Thymus (tissue), 11 donors: ENCODE measurements at regions not wholly inside any gene's neighbourhood (a gene's known extent, or its start where the extent isn't known, plus 50 kb on each side); places are given as distances from the start of the nearest gene placed in this dataset.
A peak's percentile ranks its signal among the peaks of the same experiment; 100 is the strongest.

Experiments
- DNase-seq, 9 donors: peaks; one replicate each; pipeline ENCODE4 v3.0.0-alpha.2; 2013; ENCODE audit warnings: low spot score in 9 of 9, low read depth in 6 of 9, missing footprints in 1 of 9
- H3K27ac ChIP-seq, 2 donors: one replicate each; pipeline ENCODE4 v1.5.1; 2013; ENCODE audit warnings: control low read depth in 1 of 2, low read depth in 1 of 2, low read length in 1 of 2, mild to moderate bottlenecking in 1 of 2, moderate library complexity in 1 of 2
- H3K27me3 ChIP-seq, 2 donors: one replicate each; pipeline ENCODE4 v1.5.1; 2013; ENCODE audit warnings: low read length in 1 of 2; ENCODE audit not compliant: control insufficient read depth in 2 of 2, insufficient read depth in 1 of 2
- H3K36me3 ChIP-seq, 2 donors: one replicate each; pipeline ENCODE4 v1.5.1; 2013; ENCODE audit warnings: low read length in 1 of 2, mild to moderate bottlenecking in 1 of 2, moderate library complexity in 1 of 2; ENCODE audit not compliant: control insufficient read depth in 2 of 2, insufficient read depth in 2 of 2
- H3K4me1 ChIP-seq, 2 donors: one replicate each; pipeline ENCODE4 v1.5.1; 2013; ENCODE audit warnings: low read length in 2 of 2; ENCODE audit not compliant: control insufficient read depth in 2 of 2, insufficient read depth in 2 of 2
- H3K4me3 ChIP-seq, 2 donors: one replicate each; pipeline ENCODE4 v1.5.1; 2013; ENCODE audit warnings: low read length in 2 of 2, control low read depth in 1 of 2, mild to moderate bottlenecking in 1 of 2
- H3K9me3 ChIP-seq, 2 donors: one replicate each; pipeline ENCODE4 v1.5.1; 2013; ENCODE audit warnings: low read length in 1 of 2, mild to moderate bottlenecking in 1 of 2; ENCODE audit not compliant: control insufficient read depth in 2 of 2, insufficient read depth in 1 of 2
- WGBS: extraction: QIAGEN DNeasy Blood & Tissue Kit; methylation state at CpG from one replicate; pipeline ENCODE4 v1.1.7; 2013; 5-methylcytosine and 5-hydroxymethylcytosine counted together
- donor health status: healthy.

DNA sequence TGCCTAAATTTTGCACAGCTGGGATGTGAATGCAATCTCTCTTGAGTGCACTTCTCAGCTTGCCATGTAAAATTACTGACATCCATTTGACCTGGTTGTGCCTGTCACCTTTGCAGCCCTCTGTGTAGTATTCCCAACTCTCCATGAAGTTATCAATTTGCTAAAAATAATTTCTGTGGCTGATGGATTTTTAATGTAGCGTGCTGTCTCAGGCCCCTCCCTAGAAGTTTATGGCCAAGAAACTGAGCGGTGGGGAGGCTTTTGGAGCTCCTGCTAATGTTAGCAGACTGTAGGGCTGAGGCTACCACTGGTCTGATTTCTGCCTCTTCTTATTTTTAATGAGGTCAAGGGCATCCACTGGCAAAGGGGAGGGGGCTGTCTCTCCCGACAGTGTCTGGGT lies 577.0 kb upstream of the DPP6 start:
- Histone ChIP-seq H3K4me1 (no peaks in the 10 kb centered on the region), H3K27ac (no peak overlapping the region), H3K4me3 (no peak overlapping the region), H3K27me3 (no peaks in the 10 kb centered on the region), H3K36me3 (no peaks in the 10 kb centered on the region), H3K9me3 (peaks cover 0 to 25% of the 10 kb centered on the region in 2 donors)
- no peak for DNase-seq
- WGBS = 87% methylated on average over 3 of the region's 3 CpGs

- Histone ChIP-seq H3K36me3 (no peaks in the 10 kb centered on the region), H3K4me3 (no peak overlapping the region), H3K27me3 (no peaks in the 10 kb centered on the region), H3K9me3 (peaks cover 0 to 19% of the 10 kb centered on the region in 2 donors), H3K27ac (no peak overlapping the region), H3K4me1 (no peaks in the 10 kb centered on the region)
- DNase-seq = no peak
- 80% methylated on average over 2 of the region's 2 CpGs for WGBS
Measured at GRCh38 chr7:153476166-153476565, 576.0 kb upstream of the DPP6 start.

- DNase-seq = no peak
- no peak overlapping the region for H3K4me3 ChIP-seq
- H3K9me3 ChIP-seq = peaks cover 1 to 7% of the 10 kb centered on the region in 2 donors
- no peaks in the 10 kb centered on the region for H3K36me3 ChIP-seq
- H3K27me3 ChIP-seq = no peaks in the 10 kb centered on the region
- no peaks in the 10 kb centered on the region for H3K4me1 ChIP-seq
- WGBS = 93% methylated on average over 2 of the region's 2 CpGs
- H3K27ac ChIP-seq = no peak overlapping the region
Measured at GRCh38 chr7:153496257-153496656, 555.9 kb upstream of the DPP6 start.

GRCh38 chr7:153503093-153503492 lies 549.1 kb upstream of the DPP6 start:
- no peak for DNase-seq
- no peaks in the 10 kb centered on the region for H3K4me1 ChIP-seq
- H3K36me3 ChIP-seq = no peaks in the 10 kb centered on the region
- H3K9me3 ChIP-seq = peaks cover 0 to 9% of the 10 kb centered on the region in 2 donors
- 86% methylated on average over 5 of the region's 5 CpGs for WGBS
- no peaks in the 10 kb centered on the region for H3K27me3 ChIP-seq
- no peak overlapping the region for H3K4me3 ChIP-seq
- no peak overlapping the region for H3K27ac ChIP-seq

GRCh38 chr7:153504288-153505075 lies 547.7 kb upstream of the DPP6 start:
- 87% methylated on average over 17 of the region's 17 CpGs for WGBS
- Histone ChIP-seq H3K27me3 (no peaks in the 10 kb centered on the region), H3K4me1 (no peaks in the 10 kb centered on the region), H3K4me3 (no peak overlapping the region), H3K9me3 (peaks cover 0 to 9% of the 10 kb centered on the region in 2 donors), H3K36me3 (no peaks in the 10 kb centered on the region), H3K27ac (no peak overlapping the region)
- DNase-seq = no peak

DNA sequence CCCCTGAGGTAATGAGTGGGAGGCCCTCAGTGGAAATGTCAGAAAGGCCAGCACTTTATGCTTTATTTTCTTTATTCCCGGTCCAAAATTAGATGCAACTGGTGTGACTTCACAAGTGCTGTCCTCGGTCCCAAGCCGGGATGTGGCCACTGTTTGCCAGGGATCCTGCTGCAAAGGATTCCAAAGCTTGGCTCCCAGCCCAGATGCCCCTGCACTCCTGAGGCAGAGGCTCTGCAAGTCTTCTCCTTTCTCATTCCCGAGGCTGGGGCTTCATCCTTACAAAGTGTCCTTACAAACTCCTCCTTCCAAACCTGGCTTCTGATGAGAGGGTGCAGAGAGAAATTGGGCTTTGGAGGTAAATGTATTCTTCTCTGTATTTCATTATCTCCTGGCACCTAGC lies 544.3 kb upstream of the DPP6 start:
- Histone ChIP-seq H3K36me3 (no peaks in the 10 kb centered on the region), H3K4me3 (no peak overlapping the region), H3K27ac (no peak overlapping the region), H3K27me3 (no peaks in the 10 kb centered on the region), H3K9me3 (peaks cover 0 to 9% of the 10 kb centered on the region in 2 donors), H3K4me1 (peaks cover 0 to 3% of the 10 kb centered on the region in 2 donors)
- 91% methylated on average over 4 of the region's 4 CpGs for WGBS
- no peak for DNase-seq

GRCh38 chr7:153509768-153510167 lies 542.4 kb upstream of the DPP6 start:
- Histone ChIP-seq H3K4me3 (no peak overlapping the region), H3K27ac (no peak overlapping the region), H3K9me3 (peaks cover 0 to 1% of the 10 kb centered on the region in 2 donors), H3K36me3 (no peaks in the 10 kb centered on the region), H3K4me1 (peaks cover 0 to 3% of the 10 kb centered on the region in 2 donors), H3K27me3 (no peaks in the 10 kb centered on the region)
- DNase-seq = peak in 1 of 9 donors; percentile 7
- 61% methylated on average over 3 of the region's 3 CpGs for WGBS

- no peaks in the 10 kb centered on the region for H3K36me3 ChIP-seq
- H3K27ac ChIP-seq = no peak overlapping the region
- H3K4me3 ChIP-seq = no peak overlapping the region
- no peak for DNase-seq
- peaks cover 0 to 3% of the 10 kb centered on the region in 2 donors for H3K4me1 ChIP-seq
- WGBS = 92% methylated on average over 3 of the region's 3 CpGs
- no peaks in the 10 kb centered on the region for H3K27me3 ChIP-seq
- no peaks in the 10 kb centered on the region for H3K9me3 ChIP-seq
Measured at GRCh38 chr7:153510674-153511073, 541.5 kb upstream of the DPP6 start.

DNA sequence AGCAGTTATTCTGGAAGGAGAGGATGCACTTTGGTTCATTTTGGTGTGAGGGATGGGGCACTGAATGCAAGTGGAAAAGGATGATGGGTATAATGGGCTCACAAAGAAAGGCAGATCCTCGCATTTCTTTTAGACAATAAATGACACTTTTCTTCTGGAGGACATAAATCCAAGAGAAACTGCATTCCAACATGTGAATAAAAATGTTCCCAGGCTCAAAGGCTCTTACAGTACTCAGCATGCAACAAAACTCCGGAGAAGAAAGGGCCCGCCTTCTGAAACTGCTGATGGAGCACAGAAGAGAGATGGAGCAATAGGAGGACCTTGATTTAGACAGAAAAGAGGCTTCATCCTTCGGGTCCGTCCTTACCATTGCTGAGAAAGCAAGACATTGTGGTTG lies 538.2 kb upstream of the DPP6 start:
- Histone ChIP-seq H3K27me3 (no peaks in the 10 kb centered on the region), H3K27ac (no peak overlapping the region), H3K36me3 (no peaks in the 10 kb centered on the region), H3K4me1 (peaks cover 0 to 3% of the 10 kb centered on the region in 2 donors), H3K9me3 (peaks cover 0 to 2% of the 10 kb centered on the region in 2 donors), H3K4me3 (no peak overlapping the region)
- DNase-seq = no peak
- 89% methylated on average over 5 of the region's 5 CpGs for WGBS
